GM19438 (cell line): ENCODE measurements at regions not wholly inside any gene's neighbourhood (a gene's known extent, or its start where the extent isn't known, plus 50 kb on each side); places are given as distances from the start of the nearest gene placed in this dataset.
"Not testable (repeated sequence)": the region's sequence is repeated elsewhere in the genome, so short reads cannot be mapped to it uniquely, and the experiment has no call there.

ENCODE experiments used
- ATAC-seq: cut with Tn5 transposase; IDR thresholded peaks from one replicate; pipeline ENCODE4 v1.9.1; 2021; ENCODE audit warnings: low read depth; ENCODE audit not compliant: unreplicated experiment

DNA sequence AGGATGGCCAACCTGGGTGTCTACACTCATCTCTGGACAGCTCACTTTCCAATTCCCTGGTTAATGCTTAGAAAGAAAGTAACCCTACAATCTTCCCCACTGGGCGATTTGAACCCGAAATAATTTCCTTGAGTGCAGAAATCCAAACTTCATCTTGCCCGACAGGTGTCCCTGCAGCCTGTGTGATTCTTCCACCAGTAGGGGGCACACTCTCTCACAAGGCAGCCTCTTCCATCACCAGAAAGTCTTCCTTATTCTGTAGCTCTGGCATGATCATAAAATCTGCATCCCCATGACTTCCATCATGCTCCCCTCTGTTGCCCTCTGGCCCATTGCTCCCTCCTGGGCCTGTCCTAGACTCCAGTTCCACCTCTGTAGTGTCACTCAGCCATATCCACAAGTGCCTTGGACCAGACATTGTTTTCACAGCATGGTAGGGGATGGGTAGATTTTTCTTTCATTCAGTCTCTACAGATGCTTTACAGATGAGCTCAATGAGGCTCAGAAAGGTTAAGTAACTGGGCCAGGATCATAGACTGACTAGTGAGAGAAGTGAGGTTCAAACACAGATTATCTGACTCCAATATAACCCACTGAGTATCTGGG is 170.4 kb upstream of the SPTLC3 start:
- ATAC-seq = no peak

DNA sequence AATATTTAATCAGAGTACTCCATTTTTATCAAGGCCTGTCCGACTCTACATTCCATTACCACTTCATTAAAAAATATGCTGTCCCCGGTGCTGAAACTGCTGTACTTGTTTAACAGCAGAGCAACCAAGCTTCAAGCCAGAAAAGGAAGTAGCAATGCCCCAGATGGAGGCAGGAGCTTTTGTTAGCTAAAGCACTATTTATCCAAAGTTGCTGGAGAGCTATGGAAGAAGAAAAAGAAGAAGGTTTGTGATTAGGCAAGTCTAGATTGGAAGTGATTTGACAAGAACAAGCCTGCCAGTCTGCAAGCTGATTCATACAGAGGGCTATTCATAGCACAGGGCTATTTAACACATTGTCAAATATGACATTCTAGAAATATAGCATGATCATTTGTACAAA is 160.9 kb upstream of the SPTLC3 start:
- ATAC-seq = no peak

- no peak for ATAC-seq
Observed at GRCh38 chr20:12849225-12849910, 159.4 kb upstream of the SPTLC3 start.

- ATAC-seq = not testable (repeated sequence)
Observed at GRCh38 chr20:12857643-12858042, 151.1 kb upstream of the SPTLC3 start.

GRCh38 chr20:12860619-12861247 is 148.0 kb upstream of the SPTLC3 start:
- ATAC-seq = no peak

DNA sequence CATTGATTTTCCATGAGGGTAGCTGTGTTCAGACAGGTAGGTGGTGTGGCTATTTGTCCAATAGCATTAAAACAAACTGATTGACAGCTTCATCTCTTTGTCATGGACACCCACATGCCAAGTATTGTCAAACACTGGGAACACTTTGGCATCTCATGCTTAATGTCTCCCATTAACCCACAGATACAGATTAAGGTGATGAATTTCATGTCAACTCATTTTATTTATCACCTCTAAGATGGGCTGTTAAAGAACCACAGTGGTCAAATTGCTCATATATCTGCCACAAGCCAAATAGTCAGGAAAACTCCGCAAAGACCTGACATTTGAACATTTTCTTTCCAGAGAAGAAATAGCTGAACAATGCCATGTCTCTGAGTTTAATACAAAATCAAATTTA is 139.1 kb upstream of the SPTLC3 start:
- ATAC-seq = no peak

GRCh38 chr20:12870588-12870987 is 138.2 kb upstream of the SPTLC3 start:
- ATAC-seq = no peak

- ATAC-seq = no peak
Observed at GRCh38 chr20:12874933-12875332, 133.8 kb upstream of the SPTLC3 start.

GRCh38 chr20:12875510-12875909 is 133.3 kb upstream of the SPTLC3 start:
- ATAC-seq = no peak

DNA sequence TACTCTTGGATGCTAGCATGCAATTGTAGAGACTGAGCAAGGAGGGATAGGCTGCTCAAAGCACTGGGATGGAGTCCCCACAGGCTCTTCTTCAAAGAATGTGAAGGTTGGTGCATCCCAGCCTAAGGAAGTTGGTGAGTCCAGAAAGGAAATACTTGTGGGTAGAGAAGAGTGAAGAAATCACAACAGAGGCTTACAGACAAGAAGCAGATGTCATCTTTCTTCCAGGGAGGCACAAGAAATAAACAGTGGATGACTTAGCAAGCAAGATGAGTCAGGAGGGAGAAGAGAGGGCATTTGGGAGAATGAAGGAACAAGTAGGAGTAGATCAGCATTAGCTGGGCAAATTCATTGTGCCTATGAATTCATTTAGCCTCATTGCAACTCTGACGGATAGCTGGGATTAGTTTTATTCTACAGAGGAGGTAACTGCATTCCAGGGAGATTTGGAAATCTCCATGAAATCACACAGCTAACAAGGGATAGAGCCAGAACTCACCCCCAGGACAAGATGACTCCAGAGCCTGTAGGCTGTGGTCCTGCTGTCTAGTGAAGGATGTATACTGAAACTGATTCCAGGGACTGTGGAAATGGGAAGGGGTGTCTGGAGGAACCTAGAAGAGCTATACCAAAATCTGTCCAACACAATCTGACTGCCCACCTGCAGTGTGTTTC is 125.8 kb upstream of the SPTLC3 start:
- no peak for ATAC-seq

DNA sequence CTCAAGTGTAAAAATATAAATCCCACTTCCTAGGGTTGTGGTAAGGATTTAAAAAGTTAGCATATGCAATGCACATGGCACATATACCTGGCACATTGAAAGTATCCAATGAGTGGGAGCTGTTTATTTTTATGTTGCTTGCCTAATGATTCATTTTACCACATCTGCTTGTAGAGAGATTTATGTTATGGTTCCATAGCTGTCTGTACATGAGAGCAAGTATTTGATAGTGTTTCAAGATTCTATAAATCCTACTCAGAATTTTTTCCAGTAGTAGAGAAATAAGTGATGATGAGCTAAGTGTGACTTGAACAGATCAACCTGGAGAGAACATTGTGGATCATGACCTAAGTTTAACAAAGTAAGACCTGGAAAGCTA is 125.3 kb upstream of the SPTLC3 start:
- ATAC-seq = no peak

- no peak for ATAC-seq
Observed at GRCh38 chr20:12886618-12887363, 122.0 kb upstream of the SPTLC3 start.

- no peak for ATAC-seq
Observed at GRCh38 chr20:12891643-12892042, 117.1 kb upstream of the SPTLC3 start.

GRCh38 chr20:12893019-12893418 is 115.8 kb upstream of the SPTLC3 start:
- no peak for ATAC-seq

GRCh38 chr20:12893653-12894052 is 115.1 kb upstream of the SPTLC3 start:
- no peak for ATAC-seq

DNA sequence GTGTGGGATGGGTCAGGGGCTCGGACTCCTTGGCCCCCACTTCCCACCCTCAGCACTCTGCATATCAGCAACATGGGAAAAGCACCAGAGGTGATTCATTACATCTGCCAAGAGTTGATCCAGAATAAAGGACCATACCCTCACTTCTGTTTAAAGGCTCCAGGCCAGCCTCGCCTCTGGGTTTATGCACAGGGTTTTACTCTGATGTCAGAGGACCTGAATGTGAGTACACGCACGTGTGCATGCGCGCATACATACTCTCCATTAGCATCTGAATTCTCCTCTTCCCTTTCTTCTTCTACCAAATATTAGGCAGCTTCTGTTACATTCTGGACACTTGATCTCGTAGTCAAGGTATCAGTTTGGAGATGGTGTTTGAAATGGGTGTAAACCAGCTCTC is 114.7 kb upstream of the SPTLC3 start:
- ATAC-seq = no peak

DNA sequence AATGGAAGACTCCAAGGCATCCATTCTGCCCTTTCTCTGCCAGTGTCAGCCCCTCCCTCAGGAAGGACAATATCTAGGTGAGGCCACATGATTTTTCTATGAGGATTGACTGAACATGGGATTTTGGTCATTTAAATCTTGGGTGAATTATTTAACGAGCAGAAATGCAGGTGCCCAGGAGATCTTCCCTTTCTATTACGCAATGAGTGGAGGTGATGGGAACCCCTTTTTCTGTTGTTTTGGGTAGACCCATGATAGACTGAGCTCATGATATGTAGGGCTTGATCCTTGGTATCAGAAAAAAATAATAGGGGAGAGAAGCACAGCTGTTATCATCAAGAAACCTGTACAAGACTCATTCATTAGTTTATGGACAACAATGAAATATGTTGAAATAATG is 112.6 kb upstream of the SPTLC3 start:
- ATAC-seq = no peak

DNA sequence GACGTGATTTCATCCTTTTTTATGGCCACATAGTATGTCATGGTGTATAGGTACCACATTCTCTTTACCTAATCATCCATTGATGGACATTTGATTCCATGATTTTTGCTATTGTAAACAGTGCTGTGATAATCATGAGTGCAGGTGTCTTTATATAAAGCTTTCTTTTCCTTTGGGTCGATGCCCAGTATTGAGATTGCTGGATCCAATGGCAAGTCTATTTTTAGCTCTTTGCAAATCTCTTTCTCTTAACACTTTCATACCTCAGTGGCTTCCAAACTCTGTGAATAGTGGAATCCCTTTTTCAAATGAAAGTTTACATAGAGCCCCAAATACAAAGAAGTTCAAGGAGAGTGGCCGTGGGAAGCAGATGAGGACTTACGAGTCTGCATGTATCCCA is 105.8 kb upstream of the SPTLC3 start:
- no peak for ATAC-seq

DNA sequence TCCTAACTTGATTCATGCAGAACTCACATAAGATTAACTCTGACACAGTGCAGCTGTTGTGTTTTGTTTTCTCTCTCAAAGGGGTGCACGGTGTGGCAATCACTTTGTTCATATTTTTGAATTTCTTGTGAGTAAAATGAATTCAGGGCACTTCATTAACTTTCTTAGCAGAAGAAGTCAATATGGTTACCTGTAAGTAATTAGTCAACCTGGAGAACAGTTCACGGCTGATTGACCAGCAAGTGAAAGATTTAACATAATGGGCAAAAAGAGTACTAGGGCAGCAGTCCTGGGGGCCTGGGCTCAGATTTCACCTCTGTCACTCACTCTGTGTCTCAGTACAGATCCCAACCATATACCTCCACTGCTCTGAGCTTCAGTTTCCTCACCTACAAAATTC is 102.4 kb upstream of the SPTLC3 start:
- no peak for ATAC-seq

GRCh38 chr20:12911372-12911771 is 97.4 kb upstream of the SPTLC3 start:
- no peak for ATAC-seq
